ENCODE measurements at regions not wholly inside any gene's neighbourhood (a gene's known extent, or its start where the extent isn't known, plus 50 kb on each side); places are given as distances from the start of the nearest gene placed in this dataset.

GRCh38 chr10:83806717-83807116, 332.6 kb upstream of the GHITM start:
- no peaks in the 10 kb centered on the region for H3K4me1 ChIP-seq (ENCODE audit: insufficient read depth, low read length, poor library complexity, severe bottlenecking)
- no peaks in the 10 kb centered on the region for H3K27me3 ChIP-seq (ENCODE audit: insufficient read depth, low read length, poor library complexity, severe bottlenecking)
- no peak overlapping the region for H3K9ac ChIP-seq (ENCODE audit: low read depth, low read length, poor library complexity, severe bottlenecking)
- H3K9me2 ChIP-seq (replicated peaks; ENCODE audit: low read depth, low read length) = no peaks in the 10 kb centered on the region
- H3K36me3 ChIP-seq (ENCODE audit: insufficient read depth, low read length) = no peaks in the 10 kb centered on the region
- no peak overlapping the region for H3K4me2 ChIP-seq (ENCODE audit: low read depth, low read length, poor library complexity, severe bottlenecking)
- H4K20me1 ChIP-seq (ENCODE audit: insufficient read depth, low read length, poor library complexity, severe bottlenecking) = no peaks in the 10 kb centered on the region
- H2AFZ ChIP-seq (ENCODE audit: low read length) = no peak overlapping the region
- H3K4me3 ChIP-seq (ENCODE audit: low read length, poor library complexity, severe bottlenecking) = no peak overlapping the region
- no peaks in the 10 kb centered on the region for H3K9me3 ChIP-seq (ENCODE audit: insufficient read depth, low read depth, low read length)
- no peaks in the 10 kb centered on the region for H3K79me2 ChIP-seq (ENCODE audit: insufficient read depth, low read length)
- no peaks in the 10 kb centered on the region for H3F3A ChIP-seq (ENCODE audit: low read depth)
- no peak for TF ChIP-seq EZH2phosphoT487 (IDR thresholded peaks at IDR 0.05; ENCODE audit: borderline replicate concordance)
- no peak for TF ChIP-seq CTCF (conservative IDR thresholded peaks at IDR 0.05; ENCODE audit: low read length)

- Histone ChIP-seq H3K9ac (ENCODE audit: low read depth, low read length, poor library complexity, severe bottlenecking) (no peak overlapping the region), H3F3A (ENCODE audit: low read depth) (no peaks in the 10 kb centered on the region), H3K9me2 (replicated peaks; ENCODE audit: low read depth, low read length) (no peaks in the 10 kb centered on the region), H4K20me1 (ENCODE audit: insufficient read depth, low read length, poor library complexity, severe bottlenecking) (no peaks in the 10 kb centered on the region), H3K4me2 (ENCODE audit: low read depth, low read length, poor library complexity, severe bottlenecking) (no peak overlapping the region), H3K4me3 (ENCODE audit: low read length, poor library complexity, severe bottlenecking) (no peak overlapping the region), H3K36me3 (ENCODE audit: insufficient read depth, low read length) (no peaks in the 10 kb centered on the region), H3K27me3 (ENCODE audit: insufficient read depth, low read length, poor library complexity, severe bottlenecking) (no peaks in the 10 kb centered on the region), H2AFZ (ENCODE audit: low read length) (no peak overlapping the region), H3K9me3 (ENCODE audit: insufficient read depth, low read depth, low read length) (no peaks in the 10 kb centered on the region), H3K4me1 (ENCODE audit: insufficient read depth, low read length, poor library complexity, severe bottlenecking) (no peaks in the 10 kb centered on the region), H3K79me2 (ENCODE audit: insufficient read depth, low read length) (no peaks in the 10 kb centered on the region)
- TF ChIP-seq EZH2phosphoT487 (IDR thresholded peaks at IDR 0.05; ENCODE audit: borderline replicate concordance) (no peak), CTCF (conservative IDR thresholded peaks at IDR 0.05; ENCODE audit: low read length) (no peak)
These were observed 330.3 kb upstream of the GHITM start for GRCh38 chr10:83809001-83809400.

- H3K9ac ChIP-seq (ENCODE audit: low read depth, low read length, poor library complexity, severe bottlenecking) = no peak overlapping the region
- TF ChIP-seq CTCF (conservative IDR thresholded peaks at IDR 0.05; ENCODE audit: low read length) (no peak), EZH2phosphoT487 (IDR thresholded peaks at IDR 0.05; ENCODE audit: borderline replicate concordance) (no peak)
- H2AFZ ChIP-seq (ENCODE audit: low read length) = no peak overlapping the region
- no peaks in the 10 kb centered on the region for H3K79me2 ChIP-seq (ENCODE audit: insufficient read depth, low read length)
- no peak overlapping the region for H3K4me2 ChIP-seq (ENCODE audit: low read depth, low read length, poor library complexity, severe bottlenecking)
- no peaks in the 10 kb centered on the region for H3K36me3 ChIP-seq (ENCODE audit: insufficient read depth, low read length)
- no peaks in the 10 kb centered on the region for H4K20me1 ChIP-seq (ENCODE audit: insufficient read depth, low read length, poor library complexity, severe bottlenecking)
- no peaks in the 10 kb centered on the region for H3K27me3 ChIP-seq (ENCODE audit: insufficient read depth, low read length, poor library complexity, severe bottlenecking)
- no peaks in the 10 kb centered on the region for H3K9me2 ChIP-seq (replicated peaks; ENCODE audit: low read depth, low read length)
- no peaks in the 10 kb centered on the region for H3F3A ChIP-seq (ENCODE audit: low read depth)
- no peaks in the 10 kb centered on the region for H3K4me1 ChIP-seq (ENCODE audit: insufficient read depth, low read length, poor library complexity, severe bottlenecking)
- no peak overlapping the region for H3K4me3 ChIP-seq (ENCODE audit: low read length, poor library complexity, severe bottlenecking)
- no peaks in the 10 kb centered on the region for H3K9me3 ChIP-seq (ENCODE audit: insufficient read depth, low read depth, low read length)
These were observed 322.4 kb upstream of the GHITM start for GRCh38 chr10:83816942-83817341.

Data from Loucy (cell line).